GM19351 (cell line): ENCODE measurements at regions not wholly inside any gene's neighbourhood (a gene's known extent, or its start where the extent isn't known, plus 50 kb on each side); places are given as distances from the start of the nearest gene placed in this dataset.
"Not testable (repeated sequence)": the region's sequence is repeated elsewhere in the genome, so short reads cannot be mapped to it uniquely, and the experiment has no call there.

ENCODE experiments used
- ATAC-seq: cut with Tn5 transposase; IDR thresholded peaks from one replicate; pipeline ENCODE4 v1.9.1; 2021; ENCODE audit warnings: mild to moderate bottlenecking, moderate library complexity; ENCODE audit not compliant: unreplicated experiment

DNA sequence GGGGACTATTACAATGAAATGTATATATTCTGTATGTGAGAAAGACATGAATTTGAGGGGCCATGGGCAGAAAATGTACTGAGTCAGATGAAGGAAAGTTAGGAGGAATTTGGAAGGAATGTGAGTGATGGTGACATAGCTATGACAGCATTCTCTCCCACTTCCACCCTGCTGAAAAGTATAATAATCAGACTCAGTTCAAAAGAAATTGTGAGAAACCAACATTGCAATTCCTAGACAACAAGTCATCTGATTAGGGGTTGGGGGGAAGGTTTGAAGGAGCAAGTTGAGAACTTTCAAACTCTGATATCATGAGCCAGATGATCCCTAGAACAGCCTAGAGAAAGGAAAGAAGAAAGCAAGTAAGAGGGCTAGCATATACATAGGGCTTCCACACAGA lies 370.6 kb downstream of the DMRTA1 start:
- no peak for ATAC-seq

DNA sequence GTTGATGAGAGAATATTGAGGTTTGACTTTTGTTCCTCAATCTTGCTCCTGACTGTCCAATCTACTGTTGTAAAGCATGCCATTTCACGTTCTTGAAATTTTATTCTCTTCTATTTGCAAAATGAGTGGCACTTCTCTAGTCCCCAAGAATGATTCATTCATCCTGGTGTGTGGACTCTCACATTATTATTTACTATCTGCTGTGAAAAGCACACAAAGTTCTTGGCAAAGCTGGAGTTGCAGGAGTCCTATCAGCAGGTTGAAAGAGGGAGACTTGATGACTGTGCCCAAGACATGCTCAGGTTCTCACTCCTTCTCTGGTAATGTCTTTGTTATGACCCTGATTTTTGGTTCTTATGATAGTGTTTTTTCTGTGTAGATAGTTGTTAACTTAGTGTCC lies 382.6 kb downstream of the DMRTA1 start:
- ATAC-seq: no peak

DNA sequence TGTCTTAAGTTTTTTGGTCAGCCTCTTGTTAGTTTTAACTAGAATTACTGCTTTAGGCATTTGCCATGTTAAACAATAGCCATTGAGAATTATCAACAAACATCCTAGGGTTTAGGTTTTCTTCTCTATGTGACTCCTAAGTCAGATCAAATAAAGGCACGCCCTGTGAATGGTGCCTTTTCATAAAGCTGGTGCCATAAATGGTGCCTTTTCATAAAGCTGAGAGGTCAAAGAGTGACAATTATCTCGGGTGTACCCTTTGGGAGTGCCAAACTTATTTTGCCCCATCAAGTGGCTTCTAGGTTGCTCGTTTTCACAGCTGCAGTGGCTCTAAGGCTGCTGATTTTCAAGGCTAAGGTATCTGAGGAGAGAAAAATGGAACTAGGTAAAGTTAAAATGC lies 391.6 kb downstream of the DMRTA1 start:
- no peak for ATAC-seq

DNA sequence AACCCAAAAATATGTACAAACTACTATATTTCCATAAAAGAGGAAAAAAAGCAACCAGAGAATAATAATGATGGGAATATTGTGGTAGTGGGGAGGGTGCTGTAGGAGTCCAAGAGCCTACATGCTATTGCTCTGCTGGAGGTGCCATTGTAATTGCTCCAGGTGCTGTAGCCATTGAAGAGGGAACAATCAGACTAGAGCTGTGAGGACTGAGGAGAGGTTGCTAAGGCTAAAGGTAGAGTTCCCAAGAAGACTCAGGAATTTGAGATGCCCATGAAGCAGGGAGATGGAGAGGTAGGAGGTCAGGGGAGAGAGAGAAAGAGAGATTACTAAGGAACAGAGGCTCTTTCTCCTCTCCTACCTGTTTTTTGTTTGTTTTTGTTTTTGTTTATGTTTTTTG lies 394.0 kb downstream of the DMRTA1 start:
- ATAC-seq: no peak

DNA sequence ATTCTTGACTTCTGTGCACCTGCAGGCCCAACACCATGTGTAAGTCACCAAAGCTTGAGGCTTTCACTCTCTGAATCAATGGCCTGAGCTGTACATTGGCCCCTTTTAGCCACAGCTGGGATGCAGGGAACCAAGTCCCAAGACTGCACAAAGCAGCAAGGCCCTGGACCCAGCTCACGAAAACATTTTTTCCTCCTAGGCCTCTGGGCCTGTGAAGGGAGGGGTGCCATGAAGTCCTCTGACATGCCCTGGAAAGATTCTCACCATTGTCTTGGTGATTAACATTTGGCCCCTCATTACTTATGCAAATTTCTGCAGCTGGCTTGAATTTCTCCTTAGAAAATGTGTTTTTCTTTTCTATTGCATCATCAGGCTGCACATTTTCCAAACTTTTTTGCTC lies 398.6 kb downstream of the DMRTA1 start:
- ATAC-seq: not testable (repeated sequence)

DNA sequence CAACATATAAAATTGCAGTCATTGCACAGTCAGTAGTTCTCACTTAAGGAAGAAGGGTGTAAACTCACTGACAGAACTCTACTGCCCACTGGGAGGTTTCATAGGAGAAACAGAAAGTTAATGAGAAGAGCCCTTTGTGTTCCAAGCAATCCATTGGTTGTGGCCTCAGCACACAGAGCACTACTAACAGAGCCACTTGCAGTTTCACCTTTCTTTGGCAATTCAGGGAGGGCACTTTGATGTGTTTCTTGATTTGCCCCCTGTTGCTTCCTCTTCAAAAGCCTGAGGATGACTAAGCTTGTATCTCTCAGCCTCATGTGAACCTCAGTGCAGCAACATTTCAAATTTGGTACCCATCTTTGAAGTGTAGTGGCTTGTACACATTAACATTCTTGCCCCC lies 409.4 kb downstream of the DMRTA1 start:
- ATAC-seq: no peak

DNA sequence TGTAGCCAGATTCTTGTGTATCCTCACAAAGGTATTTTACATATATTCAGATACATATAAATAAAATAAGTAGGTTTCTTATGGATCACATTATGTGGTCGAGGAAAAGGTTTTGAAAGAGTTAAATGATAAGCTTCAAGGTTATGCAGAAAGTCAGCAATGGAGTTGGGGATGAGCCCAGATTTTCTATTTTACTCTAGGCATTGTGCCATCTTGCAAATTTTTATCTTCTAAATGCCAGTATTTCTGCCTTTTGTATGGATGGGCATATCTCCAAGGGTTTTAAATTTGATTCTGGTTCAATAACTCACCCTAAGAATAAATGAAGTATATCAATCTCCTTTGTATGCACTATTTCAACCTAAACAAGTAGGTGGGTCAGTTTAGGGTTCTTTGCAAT lies 410.7 kb downstream of the DMRTA1 start:
- no peak for ATAC-seq

DNA sequence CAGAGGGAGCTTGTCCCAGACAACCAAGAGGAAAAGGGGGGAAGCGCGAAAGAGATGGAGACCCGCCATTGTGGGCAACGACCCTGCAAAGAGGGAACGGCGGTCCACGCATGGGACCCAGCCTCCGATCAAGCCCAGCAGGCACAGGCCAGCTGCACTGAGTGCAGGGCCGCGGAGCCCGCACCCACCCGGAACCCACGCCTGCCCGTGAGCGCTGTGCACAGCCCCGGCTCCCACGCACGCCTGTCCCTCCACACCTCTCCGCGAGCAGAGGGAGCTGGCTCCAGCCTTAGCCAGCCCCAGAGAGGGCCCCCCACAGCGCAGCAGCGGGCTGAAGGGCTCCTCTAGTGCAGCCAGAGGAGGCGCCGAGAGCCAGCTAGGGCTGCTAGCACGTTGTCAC lies 416.5 kb downstream of the DMRTA1 start:
- no peak for ATAC-seq

DNA sequence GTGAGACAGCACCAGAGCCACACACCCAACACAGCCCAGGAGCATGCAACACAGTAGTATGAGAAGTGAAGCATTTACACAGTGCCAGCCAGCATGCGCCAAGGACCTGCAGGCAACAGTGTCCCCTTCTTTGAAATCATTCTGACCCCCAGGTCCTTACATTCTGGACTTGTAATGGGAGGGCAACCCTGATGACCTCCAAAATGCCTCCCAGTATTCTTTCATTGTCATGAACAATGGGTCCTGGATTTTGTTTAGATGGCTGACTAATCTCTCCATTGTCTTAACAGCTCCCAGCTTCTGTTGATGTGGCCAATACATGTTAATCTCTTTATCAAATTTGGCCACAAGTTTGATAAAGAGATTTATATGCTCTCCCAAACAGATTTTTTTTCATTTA lies 417.1 kb downstream of the DMRTA1 start:
- no peak for ATAC-seq

DNA sequence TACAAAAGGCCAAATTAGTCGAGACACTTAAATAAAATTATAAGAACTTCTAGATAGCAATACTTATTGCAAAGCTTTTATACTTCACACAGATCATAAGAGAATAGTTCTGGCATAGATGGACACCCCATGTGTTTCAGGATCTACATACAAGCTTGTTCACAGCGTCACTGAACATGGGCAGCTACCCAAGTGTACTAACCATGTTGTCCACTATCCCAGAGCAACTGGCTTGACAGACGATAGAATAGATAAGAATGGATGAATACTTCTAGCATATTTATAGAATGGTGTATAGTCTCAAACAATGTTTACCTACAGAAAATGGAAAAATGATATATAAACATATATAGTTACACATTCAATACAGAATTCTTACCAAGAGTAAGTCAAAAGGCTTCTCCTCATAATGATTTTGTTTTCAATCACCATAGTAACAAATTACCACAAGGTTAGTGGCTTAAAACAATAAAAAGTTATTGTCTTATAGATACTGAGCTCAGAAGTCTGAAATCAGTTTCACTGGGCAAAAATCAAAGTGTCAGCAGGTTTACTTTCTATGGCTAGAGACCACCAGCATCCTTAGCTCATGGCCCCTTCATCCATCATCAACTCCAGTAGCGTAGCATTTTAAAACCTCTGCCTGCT lies 446.7 kb downstream of the DMRTA1 start:
- ATAC-seq: no peak

DNA sequence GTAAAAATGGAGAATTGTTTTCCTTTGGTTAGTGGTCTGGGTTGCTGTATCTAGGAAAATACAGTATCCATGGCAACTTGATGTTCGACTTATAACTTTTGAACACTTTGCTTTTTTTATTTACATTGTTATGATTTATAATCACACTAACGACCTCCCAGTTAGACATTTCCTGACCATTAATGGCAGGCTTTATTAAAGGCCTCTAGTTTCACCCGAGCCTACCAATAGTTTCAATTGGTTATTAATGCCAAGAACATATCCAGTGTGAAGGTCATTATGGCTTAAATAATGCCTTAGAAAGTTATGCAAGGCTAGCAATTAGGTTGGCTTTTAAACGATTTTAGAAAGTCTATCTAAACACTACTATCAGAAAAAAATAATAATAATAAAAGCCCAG lies 452.0 kb downstream of the DMRTA1 start:
- ATAC-seq: no peak

DNA sequence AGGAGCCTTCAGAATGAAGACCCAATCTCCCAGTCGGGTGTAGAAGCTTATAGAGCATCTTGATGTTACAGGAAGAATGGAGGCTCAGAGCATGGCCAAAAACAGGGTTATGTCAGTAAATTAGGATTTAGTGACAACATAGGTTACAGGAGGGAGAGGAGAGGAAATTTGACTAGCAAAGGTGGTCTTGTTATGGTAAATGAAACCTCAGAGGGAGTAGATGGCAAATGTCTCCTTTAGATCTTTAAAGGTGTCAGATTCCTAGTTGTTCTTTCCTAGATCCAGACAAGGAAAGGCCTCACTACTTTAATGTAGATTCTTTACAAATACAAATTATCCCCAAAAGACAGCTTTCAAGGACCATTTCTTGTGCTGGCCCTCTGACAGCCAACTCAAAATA lies 465.0 kb downstream of the DMRTA1 start:
- ATAC-seq: no peak

DNA sequence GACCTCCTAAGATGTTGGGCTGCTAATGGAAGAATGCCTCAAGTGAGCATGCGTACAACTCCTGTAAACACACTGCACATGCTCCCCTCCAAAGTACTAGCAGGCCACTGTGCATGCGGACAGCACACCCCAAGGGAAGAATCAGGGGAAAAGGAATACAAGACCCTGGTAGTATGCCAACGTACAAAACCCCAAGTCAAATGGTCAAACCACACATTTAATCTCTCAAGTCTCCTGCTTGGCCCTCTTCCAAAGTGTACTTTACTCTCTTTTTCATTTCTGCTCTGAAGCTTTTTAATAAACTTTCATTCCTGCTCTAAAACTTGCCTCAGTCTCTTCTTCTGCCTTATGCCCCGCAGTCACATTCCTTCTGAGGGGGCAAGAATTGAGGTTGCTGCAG lies 466.4 kb downstream of the DMRTA1 start:
- ATAC-seq: no peak

DNA sequence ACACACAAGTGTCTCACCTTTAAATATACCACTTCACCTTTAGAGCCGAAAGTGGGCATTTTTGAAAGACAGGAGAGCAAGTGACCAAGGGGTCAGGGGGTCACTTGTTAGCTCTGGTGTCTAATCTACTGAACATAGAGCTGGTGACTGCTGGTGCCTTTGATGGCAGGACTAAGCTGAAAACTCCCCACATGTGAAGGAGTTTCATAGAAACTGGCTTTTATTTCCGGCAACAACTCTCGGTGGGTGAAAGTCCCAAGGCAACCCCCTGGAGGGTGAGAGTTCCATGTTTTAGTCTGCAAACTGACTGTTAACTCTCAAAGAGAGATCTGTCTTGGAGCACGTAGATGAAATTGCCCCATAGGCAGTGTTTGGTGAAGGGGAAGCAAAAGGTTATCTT lies 466.9 kb downstream of the DMRTA1 start:
- ATAC-seq: no peak

DNA sequence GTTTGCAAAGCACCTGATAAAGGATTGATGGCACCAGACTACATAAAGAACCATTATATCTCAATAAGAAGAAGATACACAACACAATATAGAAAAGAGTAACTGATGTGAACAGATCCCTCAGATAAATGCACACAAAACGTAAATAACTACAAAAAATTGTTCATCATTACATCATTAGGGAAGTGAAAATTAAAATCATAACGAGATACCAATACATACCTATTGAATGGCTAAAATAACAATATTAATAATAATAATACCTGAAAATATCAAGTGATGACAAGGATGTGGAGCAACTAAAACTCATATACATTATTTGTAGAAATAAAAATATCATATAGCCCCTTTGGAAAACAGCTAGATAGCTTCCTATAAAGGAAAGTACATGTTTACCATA lies 469.5 kb downstream of the DMRTA1 start:
- no peak for ATAC-seq

DNA sequence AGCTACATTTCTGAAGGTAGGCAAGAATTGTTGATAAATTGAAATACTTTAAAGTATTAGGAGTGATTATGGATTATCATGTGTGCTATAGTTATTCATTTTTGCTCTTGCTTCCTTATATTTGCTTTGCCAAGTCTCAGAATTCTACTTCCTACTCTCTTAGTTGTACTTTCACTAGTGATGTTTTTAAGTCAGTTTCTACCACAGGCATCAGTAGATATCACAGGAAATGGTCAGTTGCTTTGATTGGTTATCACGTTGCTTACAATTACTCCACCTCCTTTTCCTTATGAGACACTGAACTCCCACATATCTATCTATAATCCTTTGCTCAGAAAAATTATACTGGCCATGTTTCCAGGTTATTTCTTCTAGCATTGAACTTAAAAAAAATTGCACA lies 472.8 kb downstream of the DMRTA1 start:
- ATAC-seq: no peak

DNA sequence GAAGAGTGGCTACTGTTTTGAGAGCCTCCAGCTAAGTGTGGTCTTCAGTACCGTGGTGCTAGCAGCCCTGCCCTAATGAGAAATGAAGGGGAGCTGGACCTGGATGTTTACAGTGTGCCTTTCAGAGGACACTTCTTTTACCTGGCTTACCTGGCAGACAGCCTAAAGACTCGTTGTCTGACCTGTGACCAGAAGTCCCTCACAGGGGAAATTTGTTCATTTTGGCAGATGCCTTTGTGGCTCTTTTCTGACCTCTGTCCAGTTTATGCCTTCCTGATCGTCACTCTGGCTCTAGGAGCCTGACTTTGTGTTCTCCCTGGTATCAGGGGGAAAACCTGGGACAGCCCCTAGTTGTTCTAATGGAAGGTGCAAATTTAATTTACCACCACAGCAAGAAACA lies 475.1 kb downstream of the DMRTA1 start:
- no peak for ATAC-seq

DNA sequence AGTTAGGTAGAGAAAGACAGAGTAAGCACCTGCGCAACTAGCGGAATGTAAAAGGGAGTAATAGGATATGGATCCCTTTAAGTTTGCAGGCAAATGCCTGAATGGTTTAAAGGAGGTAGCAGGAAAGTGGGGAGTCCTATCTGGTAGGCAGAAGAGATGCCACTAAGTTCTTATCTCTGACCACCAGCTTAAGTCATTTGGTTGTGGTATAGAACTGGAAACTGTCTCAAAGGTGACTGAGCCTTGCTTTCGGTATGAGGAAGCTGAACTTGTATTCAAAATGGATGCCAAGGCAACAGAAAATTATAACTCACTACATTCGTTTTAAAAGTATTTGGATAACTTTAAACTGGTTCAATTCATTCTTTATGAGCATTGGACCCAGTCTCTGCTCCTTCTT lies 475.6 kb downstream of the DMRTA1 start:
- no peak for ATAC-seq

DNA sequence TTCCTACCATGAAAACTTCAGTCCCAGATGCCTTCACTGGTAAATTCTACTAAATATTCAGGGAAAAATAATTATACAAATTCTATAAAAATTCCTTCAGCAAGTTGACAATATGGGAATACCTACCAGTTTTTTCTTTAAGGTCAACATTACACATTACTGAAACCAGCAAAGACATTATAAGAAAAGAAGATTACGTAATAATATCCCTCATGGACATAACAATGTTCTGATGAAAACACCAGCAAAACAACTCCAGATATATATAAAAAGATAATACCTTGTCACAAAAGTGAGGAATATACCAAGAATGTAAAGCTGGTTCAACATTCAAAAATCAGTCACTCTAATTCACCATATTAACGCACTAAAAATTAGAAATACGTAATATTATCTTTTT lies 507.9 kb downstream of the DMRTA1 start:
- no peak for ATAC-seq

DNA sequence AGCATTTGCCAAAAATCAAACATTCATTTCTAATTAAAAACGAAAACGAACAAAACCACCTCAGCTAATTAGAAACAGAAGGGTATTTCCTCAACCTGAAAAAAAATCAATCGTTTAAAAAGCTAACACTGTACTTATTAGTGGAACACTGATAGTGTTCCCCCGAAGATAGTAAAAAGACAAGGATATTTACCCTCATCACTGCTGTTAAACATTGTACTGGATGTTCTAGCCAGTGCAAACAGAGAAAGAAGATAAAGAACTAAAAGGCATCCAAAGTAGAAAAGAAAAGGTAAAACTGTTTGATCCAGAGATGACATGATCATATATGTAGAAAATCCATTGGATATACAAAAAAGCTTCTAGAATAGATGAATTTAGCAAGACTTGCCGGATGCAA lies 508.3 kb downstream of the DMRTA1 start:
- no peak for ATAC-seq

DNA sequence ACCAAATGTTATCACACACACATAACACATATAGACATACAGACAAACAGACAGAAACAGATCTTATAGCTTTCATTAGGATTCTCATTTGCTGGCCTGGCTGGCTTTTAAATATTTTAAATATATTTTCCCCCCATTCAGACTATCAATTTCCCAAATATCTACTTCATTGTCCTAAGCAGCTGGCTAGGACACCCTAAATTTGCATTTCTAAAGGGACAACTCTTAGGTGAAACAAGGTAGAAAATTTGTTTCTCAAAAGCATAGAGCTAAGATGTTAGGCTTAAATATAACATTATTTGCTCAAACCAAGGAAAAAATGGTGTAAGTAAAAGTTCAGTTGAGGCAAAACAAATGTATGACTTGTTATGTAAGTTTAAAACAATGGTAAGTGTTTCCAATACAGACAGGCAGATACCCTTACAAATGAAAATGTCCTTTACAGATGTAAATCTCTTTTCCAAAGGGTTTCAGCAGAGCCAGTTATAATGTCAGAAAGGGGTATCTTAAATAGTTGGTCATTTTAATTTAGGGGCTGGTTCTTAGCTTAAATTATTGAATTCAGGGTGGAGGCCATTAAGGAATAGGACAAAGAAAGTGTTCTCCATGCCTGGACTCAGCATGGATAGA lies 522.8 kb downstream of the DMRTA1 start:
- ATAC-seq: no peak

DNA sequence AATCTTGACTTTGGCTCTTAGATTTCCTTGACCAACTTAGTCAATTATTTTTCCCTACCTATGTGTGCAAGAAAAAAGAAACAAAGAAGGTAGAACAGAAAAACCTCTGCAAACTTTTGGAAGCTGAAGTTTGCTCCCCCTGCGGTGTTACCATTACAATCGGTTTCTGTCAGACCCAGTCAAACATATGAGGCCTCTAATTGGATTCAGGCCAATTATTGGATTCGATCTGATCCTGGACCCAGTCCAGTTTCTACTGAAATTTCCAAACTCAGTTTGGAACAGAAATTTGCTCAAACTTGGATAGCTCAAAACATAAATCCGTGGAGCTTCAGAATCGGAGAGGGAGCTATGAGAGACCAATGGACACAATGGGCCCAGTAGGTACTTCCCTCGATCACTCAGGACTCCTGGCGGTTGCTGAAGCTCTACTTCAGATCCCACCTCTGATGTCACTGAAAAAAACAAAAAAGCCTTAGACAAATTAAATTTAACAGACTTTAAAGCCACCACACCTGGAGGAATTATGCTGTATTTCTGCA lies 523.9 kb downstream of the DMRTA1 start:
- no peak for ATAC-seq

DNA sequence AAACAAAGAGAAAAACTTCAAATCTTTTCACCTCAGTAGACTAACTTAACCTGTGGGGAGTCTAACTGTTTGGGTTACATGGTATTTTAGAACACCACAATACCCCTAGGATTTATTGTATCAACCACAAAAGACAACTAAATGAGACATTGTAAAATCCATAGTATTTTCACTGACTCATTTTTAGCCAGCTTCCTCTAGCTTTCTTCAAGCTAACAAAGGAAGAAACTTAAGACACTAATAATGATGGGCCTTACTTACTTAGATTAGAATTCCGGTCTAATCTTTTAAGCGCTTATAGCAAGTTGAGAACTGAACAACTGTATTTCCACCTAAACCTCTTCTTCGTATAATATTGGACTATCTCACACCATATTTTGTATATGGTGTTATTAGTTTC lies 529.3 kb downstream of the DMRTA1 start:
- ATAC-seq: no peak
